RWPE2 (cell line): ENCODE measurements at regions not wholly inside any gene's neighbourhood (a gene's known extent, or its start where the extent isn't known, plus 50 kb on each side); places are given as distances from the start of the nearest gene placed in this dataset.
A peak's percentile ranks its signal among the peaks of the same experiment; 100 is the strongest.

Experiments
- ATAC-seq: fragments of 200-7000 bp; cut with Tn5 transposase; 3 replicates; pipeline ENCODE4 v1.9.1; 2021; ENCODE audit warnings: low read depth
- DNase-seq: peaks from one replicate; pipeline ENCODE4 v3.0.0-alpha.2; 2020; ENCODE audit warnings: low spot score
- H3K27ac ChIP-seq: fragments of 450-650 bp; 2 replicates; pipeline ENCODE4 v1.5.1; 2017; ENCODE audit warnings: mild to moderate bottlenecking; ENCODE audit not compliant: poor library complexity, severe bottlenecking
- H3K27me3 ChIP-seq: fragments of 250-450 bp; sonication (Bioruptor Pico); 2 replicates; pipeline ENCODE4 v1.5.1; 2021; ENCODE audit warnings: mild to moderate bottlenecking, moderate library complexity; ENCODE audit not compliant: insufficient read depth, poor library complexity, severe bottlenecking
- H3K36me3 ChIP-seq: fragments of 250-450 bp; sonication (Bioruptor Pico); 2 replicates; pipeline ENCODE4 v1.5.1; 2020; ENCODE audit warnings: low read depth, mild to moderate bottlenecking, moderate library complexity
- H3K4me1 ChIP-seq: fragments of 250-450 bp; sonication (Bioruptor Pico); 2 replicates; pipeline ENCODE4 v1.5.1; 2021; ENCODE audit warnings: mild to moderate bottlenecking, moderate library complexity; ENCODE audit not compliant: insufficient read depth, poor library complexity, severe bottlenecking
- H3K4me3 ChIP-seq: fragments of 250-450 bp; sonication (Bioruptor Pico); 2 replicates; pipeline ENCODE4 v1.5.1; 2021; ENCODE audit warnings: mild to moderate bottlenecking, moderate library complexity; ENCODE audit not compliant: severe bottlenecking
- H3K9me3 ChIP-seq: fragments of 250-450 bp; sonication (Bioruptor Pico); 2 replicates; pipeline ENCODE4 v1.5.1; 2021; ENCODE audit warnings: mild to moderate bottlenecking, moderate library complexity; ENCODE audit not compliant: severe bottlenecking
- TF ChIP-seq, protein P1 (sequence below): fragments of 450-650 bp; IDR thresholded peaks from one replicate; pipeline ENCODE4 v1.5.1; 2017; ENCODE audit warnings: mild to moderate bottlenecking, moderate library complexity; ENCODE audit not compliant: poor library complexity, severe bottlenecking

DNA sequence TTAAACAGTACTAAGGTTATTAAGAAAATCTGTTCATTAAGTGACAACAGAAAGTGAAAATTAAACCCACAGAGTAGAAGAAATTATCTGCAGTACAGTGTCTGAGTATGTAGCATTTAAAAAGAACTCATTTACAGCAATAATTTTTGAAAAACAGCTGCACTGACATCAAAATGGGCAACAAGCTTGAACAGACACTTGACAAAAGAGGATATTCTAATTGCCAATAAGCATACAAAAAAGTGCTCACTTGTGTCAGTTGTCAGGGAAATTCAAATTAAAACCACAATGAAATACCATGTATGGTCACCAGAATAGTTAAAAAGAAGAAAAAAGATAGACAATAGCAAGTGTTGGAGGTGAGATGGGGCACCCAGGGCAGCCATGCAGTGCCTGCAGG, 93.3 kb upstream of the LINC01488 start:
- Histone ChIP-seq H3K36me3 (no peaks in the 10 kb centered on the region), H3K27ac (no peak overlapping the region), H3K4me1 (no peaks in the 10 kb centered on the region), H3K9me3 (no peaks in the 10 kb centered on the region), H3K27me3 (no peaks in the 10 kb centered on the region), H3K4me3 (no peak overlapping the region)
- DNase-seq, result no peak
- ATAC-seq, result no peak
- TF ChIP-seq, protein P1, sequence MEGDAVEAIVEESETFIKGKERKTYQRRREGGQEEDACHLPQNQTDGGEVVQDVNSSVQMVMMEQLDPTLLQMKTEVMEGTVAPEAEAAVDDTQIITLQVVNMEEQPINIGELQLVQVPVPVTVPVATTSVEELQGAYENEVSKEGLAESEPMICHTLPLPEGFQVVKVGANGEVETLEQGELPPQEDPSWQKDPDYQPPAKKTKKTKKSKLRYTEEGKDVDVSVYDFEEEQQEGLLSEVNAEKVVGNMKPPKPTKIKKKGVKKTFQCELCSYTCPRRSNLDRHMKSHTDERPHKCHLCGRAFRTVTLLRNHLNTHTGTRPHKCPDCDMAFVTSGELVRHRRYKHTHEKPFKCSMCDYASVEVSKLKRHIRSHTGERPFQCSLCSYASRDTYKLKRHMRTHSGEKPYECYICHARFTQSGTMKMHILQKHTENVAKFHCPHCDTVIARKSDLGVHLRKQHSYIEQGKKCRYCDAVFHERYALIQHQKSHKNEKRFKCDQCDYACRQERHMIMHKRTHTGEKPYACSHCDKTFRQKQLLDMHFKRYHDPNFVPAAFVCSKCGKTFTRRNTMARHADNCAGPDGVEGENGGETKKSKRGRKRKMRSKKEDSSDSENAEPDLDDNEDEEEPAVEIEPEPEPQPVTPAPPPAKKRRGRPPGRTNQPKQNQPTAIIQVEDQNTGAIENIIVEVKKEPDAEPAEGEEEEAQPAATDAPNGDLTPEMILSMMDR, result no peak

DNA sequence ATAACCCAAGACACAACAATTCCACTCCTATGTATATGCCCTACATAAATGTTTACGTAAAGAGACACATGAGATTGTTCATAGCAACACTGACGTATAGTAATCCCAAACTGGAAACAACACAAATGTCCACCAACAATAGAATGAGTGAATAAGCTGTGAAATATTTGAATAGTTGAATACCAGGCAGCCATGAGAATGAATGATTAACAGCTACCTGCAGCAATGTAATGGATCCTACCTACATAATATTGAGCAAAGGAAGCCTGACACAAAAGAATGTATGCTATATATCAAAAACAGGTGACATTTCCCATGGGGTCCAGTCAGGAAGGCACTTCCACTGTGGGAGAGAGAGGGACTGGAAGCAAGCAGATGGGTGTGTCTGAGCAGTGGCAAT, 92.8 kb upstream of the LINC01488 start:
- TF ChIP-seq, protein P1, result no peak
- H3K4me1 ChIP-seq, result no peaks in the 10 kb centered on the region
- no peaks in the 10 kb centered on the region for H3K27me3 ChIP-seq
- no peaks in the 10 kb centered on the region for H3K36me3 ChIP-seq
- H3K27ac ChIP-seq, result no peak overlapping the region
- ATAC-seq (no peak), DNase-seq (no peak)
- H3K9me3 ChIP-seq, result no peaks in the 10 kb centered on the region
- no peak overlapping the region for H3K4me3 ChIP-seq

DNA sequence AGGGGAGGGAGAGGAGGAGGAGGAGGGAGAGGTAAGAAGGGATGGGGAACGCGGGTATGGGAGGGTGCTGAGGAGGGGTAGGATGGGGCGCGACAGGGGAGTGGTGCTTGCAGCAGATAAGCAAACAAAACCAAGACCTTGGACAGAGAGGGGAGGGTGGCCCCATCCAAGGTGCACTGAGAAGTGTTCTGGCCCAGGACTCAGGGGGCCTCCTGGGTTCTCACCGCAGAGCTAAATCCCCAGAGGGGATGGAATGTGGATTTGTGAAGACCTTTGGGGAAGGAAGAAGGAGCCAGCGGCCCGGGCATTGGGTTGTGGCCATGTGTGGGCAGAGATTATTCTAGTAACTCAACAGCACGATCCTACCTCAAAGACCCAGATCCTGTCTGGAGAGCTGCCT, 90.9 kb upstream of the LINC01488 start:
- Histone ChIP-seq H3K27ac (no peak overlapping the region), H3K36me3 (no peaks in the 10 kb centered on the region), H3K4me3 (no peak overlapping the region), H3K4me1 (no peaks in the 10 kb centered on the region), H3K9me3 (no peaks in the 10 kb centered on the region), H3K27me3 (no peaks in the 10 kb centered on the region)
- DNase-seq (no peak), ATAC-seq (no peak)
- TF ChIP-seq, protein P1, result no peak

DNA sequence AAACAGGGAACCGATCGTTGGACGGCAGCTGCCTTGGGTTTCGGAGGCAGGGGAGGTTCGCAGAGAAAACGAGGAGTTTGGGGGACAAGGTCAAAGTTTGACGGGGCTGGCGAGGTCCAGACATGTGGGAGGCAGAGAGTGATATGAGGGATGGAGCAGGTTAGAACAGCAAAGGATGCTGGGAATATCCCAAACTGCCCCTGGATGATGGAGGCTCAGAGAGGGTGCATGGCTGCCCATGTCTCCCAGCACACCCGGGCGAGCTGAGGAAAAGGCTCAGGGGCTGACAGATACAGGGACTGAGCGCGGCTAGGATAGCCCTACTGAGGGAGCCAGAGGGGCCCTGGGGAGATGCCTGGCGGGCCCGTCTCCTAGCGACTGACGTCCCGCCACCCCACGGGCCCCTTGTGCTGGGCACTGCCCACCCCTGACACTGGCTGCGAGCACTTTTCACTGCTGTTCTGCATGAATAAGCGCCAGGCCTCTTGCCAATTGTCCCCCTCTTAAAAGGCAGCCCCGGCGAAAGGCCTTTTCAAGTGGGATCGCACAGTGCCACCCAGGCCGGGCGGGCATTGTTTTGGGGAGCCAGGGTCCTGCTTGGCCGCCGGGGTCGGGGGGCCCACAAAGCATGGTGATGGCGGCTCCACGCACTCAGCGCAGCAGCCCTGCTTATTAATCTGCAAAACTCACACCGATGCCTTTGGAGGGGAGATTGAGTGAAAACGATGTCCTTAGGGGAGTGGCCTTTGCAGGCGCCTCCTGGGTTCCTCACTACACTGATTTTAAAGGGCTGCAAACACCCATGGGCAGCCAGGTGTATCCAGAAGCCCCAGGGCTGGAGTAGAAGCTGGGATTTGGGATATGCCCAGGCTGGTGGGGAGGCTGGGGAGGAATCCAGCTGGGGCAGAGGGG, 90.0 kb upstream of the LINC01488 start:
- Histone ChIP-seq H3K27ac (no peak overlapping the region), H3K4me3 (no peak overlapping the region), H3K4me1 (no peaks in the 10 kb centered on the region), H3K36me3 (no peaks in the 10 kb centered on the region), H3K27me3 (no peaks in the 10 kb centered on the region), H3K9me3 (no peaks in the 10 kb centered on the region)
- TF ChIP-seq, protein P1, result no peak
- DNase-seq, result no peak
- ATAC-seq, result no peak

- no peak for ATAC-seq
- TF ChIP-seq, protein P1, result no peak
- no peaks in the 10 kb centered on the region for H3K27me3 ChIP-seq
- H3K4me3 ChIP-seq, result no peak overlapping the region
- no peak overlapping the region for H3K27ac ChIP-seq
- no peaks in the 10 kb centered on the region for H3K4me1 ChIP-seq
- no peaks in the 10 kb centered on the region for H3K36me3 ChIP-seq
- H3K9me3 ChIP-seq, result no peaks in the 10 kb centered on the region
- peak; percentile 29 for DNase-seq
Measured at GRCh38 chr11:69392104-69392653, 89.3 kb upstream of the LINC01488 start.
